OCI-LY1 (cell line): ENCODE measurements at regions not wholly inside any gene's neighbourhood (a gene's known extent, or its start where the extent isn't known, plus 50 kb on each side); places are given as distances from the start of the nearest gene placed in this dataset.

ENCODE experiments used
- H2AFZ ChIP-seq: fragments of 200-600 bp; sonication (generic), shearing (Covaris generic); 2 replicates; pipeline ENCODE4 v1.6.0; 2014; ENCODE audit warnings: antibody characterized with exemption, mild to moderate bottlenecking, low read length
- H3F3A ChIP-seq: fragments of 200-600 bp; sonication (generic), shearing (Covaris generic); 2 replicates; pipeline ENCODE4 v1.6.0; 2014; ENCODE audit warnings: mild to moderate bottlenecking, antibody characterized with exemption, low read length, moderate library complexity; ENCODE audit not compliant: insufficient read depth
- H3K27ac ChIP-seq: fragments of 200-600 bp; sonication (generic); 2 replicates; pipeline ENCODE4 v1.5.1; 2014; ENCODE audit warnings: low read length, mixed run types, mild to moderate bottlenecking, low read depth; ENCODE audit not compliant: poor library complexity, severe bottlenecking
- H3K27me3 ChIP-seq: fragments of 200-600 bp; sonication (generic); 2 replicates; pipeline ENCODE4 v1.6.0; 2014; ENCODE audit warnings: antibody characterized with exemption, mild to moderate bottlenecking, low read length, moderate library complexity; ENCODE audit not compliant: insufficient read depth
- H3K36me3 ChIP-seq: fragments of 200-600 bp; sonication (generic); 2 replicates; pipeline ENCODE4 v1.6.1; 2014; ENCODE audit warnings: mild to moderate bottlenecking, antibody characterized with exemption, low read length, moderate library complexity, mixed read lengths; ENCODE audit not compliant: insufficient read depth
- H3K4me1 ChIP-seq: fragments of 200-600 bp; sonication (generic); 2 replicates; pipeline ENCODE4 v1.5.1; 2014; ENCODE audit warnings: mild to moderate bottlenecking, low read length, moderate library complexity; ENCODE audit not compliant: insufficient read depth, severe bottlenecking
- H3K4me2 ChIP-seq: fragments of 200-600 bp; sonication (generic), shearing (Covaris generic); 2 replicates; pipeline ENCODE4 v1.6.1; 2014; ENCODE audit warnings: low read length
- H3K4me3 ChIP-seq: fragments of 200-600 bp; sonication (generic); 2 replicates; pipeline ENCODE4 v1.5.1; 2014; ENCODE audit warnings: low read length, low read depth, mild to moderate bottlenecking, mixed read lengths; ENCODE audit not compliant: poor library complexity, severe bottlenecking
- H3K79me2 ChIP-seq: fragments of 200-600 bp; shearing (Covaris generic); 2 replicates; pipeline ENCODE4 v1.6.1; 2016; ENCODE audit warnings: mixed run types, low read length, mixed read lengths; ENCODE audit not compliant: insufficient read depth
- H3K9ac ChIP-seq: fragments of 200-600 bp; sonication (generic), shearing (Covaris generic); 2 replicates; pipeline ENCODE4 v1.6.1; 2014; ENCODE audit warnings: mild to moderate bottlenecking, low read length, mixed read lengths
- H3K9me2 ChIP-seq: fragments of 200-600 bp; sonication (generic), shearing (Covaris generic); 2 replicates; pipeline ENCODE4 v1.6.1; 2014; ENCODE audit warnings: low read depth, mild to moderate bottlenecking, low read length, mixed read lengths
- H3K9me3 ChIP-seq: fragments of 200-600 bp; shearing (Covaris generic); 2 replicates; pipeline ENCODE4 v1.6.1; 2014; ENCODE audit warnings: low read length, mixed read lengths
- H4K20me1 ChIP-seq: fragments of 200-600 bp; sonication (generic), shearing (Covaris generic); 2 replicates; pipeline ENCODE4 v1.6.0; 2016; ENCODE audit warnings: mild to moderate bottlenecking, low read length; ENCODE audit not compliant: insufficient read depth
- EZH2 ChIP-seq: fragments of 200-600 bp; sonication (generic), shearing (Covaris generic); IDR thresholded peaks from 2 replicates; pipeline ENCODE4 v1.8.0; 2017; ENCODE audit warnings: borderline replicate concordance, mixed run types, mild to moderate bottlenecking, antibody characterized with exemption, low read length, moderate library complexity, mixed read lengths
- TF ChIP-seq, protein P1 (sequence below): fragments of 200-600 bp; sonication (generic), shearing (Covaris generic); IDR thresholded peaks from 2 replicates; pipeline ENCODE4 v1.5.1; 2017; ENCODE audit warnings: mild to moderate bottlenecking, antibody characterized with exemption, low read length, moderate library complexity, mixed read lengths

GRCh38 chr5:86427158-86427557, 190.6 kb upstream of the COX7C start:
- Histone ChIP-seq H3K27me3 (no peaks in the 10 kb centered on the region), H4K20me1 (no peaks in the 10 kb centered on the region), H3K9ac (no peak overlapping the region), H3K4me3 (no peak overlapping the region), H3K79me2 (no peaks in the 10 kb centered on the region), H3K36me3 (no peaks in the 10 kb centered on the region), H3K27ac (no peak overlapping the region), H3K9me3 (no peaks in the 10 kb centered on the region), H3K4me1 (no peaks in the 10 kb centered on the region), H2AFZ (no peak overlapping the region), H3K9me2 (no peaks in the 10 kb centered on the region), H3K4me2 (no peak overlapping the region), H3F3A (no peaks in the 10 kb centered on the region)
- TF ChIP-seq EZH2, result no peak
- TF ChIP-seq, protein P1, sequence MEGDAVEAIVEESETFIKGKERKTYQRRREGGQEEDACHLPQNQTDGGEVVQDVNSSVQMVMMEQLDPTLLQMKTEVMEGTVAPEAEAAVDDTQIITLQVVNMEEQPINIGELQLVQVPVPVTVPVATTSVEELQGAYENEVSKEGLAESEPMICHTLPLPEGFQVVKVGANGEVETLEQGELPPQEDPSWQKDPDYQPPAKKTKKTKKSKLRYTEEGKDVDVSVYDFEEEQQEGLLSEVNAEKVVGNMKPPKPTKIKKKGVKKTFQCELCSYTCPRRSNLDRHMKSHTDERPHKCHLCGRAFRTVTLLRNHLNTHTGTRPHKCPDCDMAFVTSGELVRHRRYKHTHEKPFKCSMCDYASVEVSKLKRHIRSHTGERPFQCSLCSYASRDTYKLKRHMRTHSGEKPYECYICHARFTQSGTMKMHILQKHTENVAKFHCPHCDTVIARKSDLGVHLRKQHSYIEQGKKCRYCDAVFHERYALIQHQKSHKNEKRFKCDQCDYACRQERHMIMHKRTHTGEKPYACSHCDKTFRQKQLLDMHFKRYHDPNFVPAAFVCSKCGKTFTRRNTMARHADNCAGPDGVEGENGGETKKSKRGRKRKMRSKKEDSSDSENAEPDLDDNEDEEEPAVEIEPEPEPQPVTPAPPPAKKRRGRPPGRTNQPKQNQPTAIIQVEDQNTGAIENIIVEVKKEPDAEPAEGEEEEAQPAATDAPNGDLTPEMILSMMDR, result no peak

DNA sequence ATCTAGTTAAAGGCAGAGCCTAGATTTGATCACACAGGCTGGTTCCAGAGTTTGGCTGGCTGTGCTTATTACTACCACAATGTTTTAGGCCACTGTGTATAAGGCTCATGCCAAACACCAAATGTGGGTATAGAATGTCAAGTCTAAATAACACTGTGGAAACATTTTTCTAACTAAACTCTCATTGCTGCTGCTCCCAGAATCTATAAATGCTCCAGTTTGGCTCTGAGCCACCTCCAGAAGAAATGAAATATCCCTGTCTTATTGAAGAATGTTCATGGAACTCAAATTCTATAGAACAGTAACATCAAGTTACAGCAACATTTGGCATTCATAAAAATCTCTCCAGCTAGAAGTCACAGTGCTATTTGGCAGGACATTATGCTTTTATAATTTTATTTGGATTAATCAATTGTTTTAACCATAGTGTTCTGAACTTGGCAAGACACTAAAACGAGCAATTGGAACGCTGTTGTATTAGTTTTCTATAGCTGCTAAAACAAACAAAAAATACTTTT, 178.1 kb upstream of the COX7C start:
- Histone ChIP-seq H3K27me3 (no peaks in the 10 kb centered on the region), H3K36me3 (no peaks in the 10 kb centered on the region)

DNA sequence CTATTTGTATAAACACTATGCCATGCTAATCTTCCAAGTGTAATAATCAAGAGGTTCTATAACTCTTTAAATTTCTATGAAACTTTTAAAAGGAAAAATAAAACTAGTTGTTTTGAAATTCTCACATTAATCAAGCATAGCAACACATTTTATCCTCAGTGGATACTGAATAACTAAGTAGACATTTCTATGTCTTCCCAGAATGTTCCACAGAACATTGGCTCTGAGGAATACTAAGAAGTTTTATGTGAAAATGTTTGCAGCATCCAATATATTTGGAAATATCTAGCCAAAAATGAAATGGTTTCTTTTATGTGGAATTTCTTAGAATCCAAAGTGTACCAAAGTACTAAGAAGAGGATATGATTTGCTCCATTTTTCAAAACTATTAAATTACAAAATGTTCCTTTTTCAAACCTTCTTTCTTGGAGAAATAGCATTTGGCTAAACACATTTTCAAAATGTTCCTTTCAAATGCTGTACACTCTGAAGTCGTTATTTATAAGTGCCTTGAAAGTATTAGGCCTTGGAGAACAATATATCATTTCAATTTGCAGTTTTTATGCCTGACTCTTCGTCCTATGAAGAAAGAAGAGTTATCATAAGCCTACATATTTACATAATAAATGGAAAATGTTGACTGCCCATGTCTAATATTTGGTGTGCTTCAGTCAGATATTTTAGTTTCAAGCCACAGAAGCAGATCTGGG, 175.6 kb upstream of the COX7C start:
- no peaks in the 10 kb centered on the region for H3K4me1 ChIP-seq
- no peaks in the 10 kb centered on the region for H3K9me2 ChIP-seq
- no peaks in the 10 kb centered on the region for H4K20me1 ChIP-seq
- no peak overlapping the region for H3K27ac ChIP-seq
- no peaks in the 10 kb centered on the region for H3K79me2 ChIP-seq
- H3K27me3 ChIP-seq, result no peaks in the 10 kb centered on the region
- no peaks in the 10 kb centered on the region for H3F3A ChIP-seq
- no peak overlapping the region for H3K4me3 ChIP-seq
- no peak overlapping the region for H3K4me2 ChIP-seq
- no peaks in the 10 kb centered on the region for H3K36me3 ChIP-seq
- H3K9me3 ChIP-seq, result no peaks in the 10 kb centered on the region
- no peak overlapping the region for H3K9ac ChIP-seq
- no peak overlapping the region for H2AFZ ChIP-seq
- no peak for TF ChIP-seq EZH2
- TF ChIP-seq, protein P1, result no peak

More for the DNA sequence above, 178.1 kb upstream of the COX7C start:
- Histone ChIP-seq H3K9ac (no peak overlapping the region), H3K4me1 (no peaks in the 10 kb centered on the region), H3K9me2 (no peaks in the 10 kb centered on the region), H2AFZ (no peak overlapping the region), H3K9me3 (no peaks in the 10 kb centered on the region), H3K27ac (no peak overlapping the region), H4K20me1 (no peaks in the 10 kb centered on the region), H3K4me2 (no peak overlapping the region), H3K4me3 (no peak overlapping the region), H3F3A (no peaks in the 10 kb centered on the region), H3K79me2 (no peaks in the 10 kb centered on the region)
- TF ChIP-seq, protein P1, result no peak
- TF ChIP-seq EZH2, result no peak
